ENCODE measurements at regions not wholly inside any gene's neighbourhood (a gene's known extent, or its start where the extent isn't known, plus 50 kb on each side); places are given as distances from the start of the nearest gene placed in this dataset.

DNA sequence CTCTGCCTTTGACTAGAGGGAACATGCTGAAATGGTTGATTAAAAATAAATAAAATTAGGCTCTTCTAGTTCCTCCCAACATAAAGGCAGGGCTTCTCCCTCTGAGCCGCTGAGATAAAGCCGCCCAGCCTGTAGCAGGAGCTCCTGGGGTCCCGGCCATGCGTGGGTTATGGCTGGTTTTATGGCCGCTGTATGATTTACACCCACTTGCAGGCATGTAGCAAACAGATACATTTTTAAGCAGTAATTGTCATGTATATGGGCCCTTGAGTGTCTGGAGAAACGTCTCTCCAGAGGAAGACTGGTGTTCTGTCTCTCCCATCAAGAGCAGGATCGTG is 201.0 kb upstream of the TNRC6C start:
- Histone ChIP-seq H3K9me3 (replicated peaks; ENCODE audit: control insufficient read depth, insufficient read depth, low read depth, low read length) (no peaks in the 10 kb centered on the region; the same call in 1 of the 2 replicates), H3K27ac (ENCODE audit: extremely low read depth, low read depth, low read length) (no peak overlapping the region), H3K36me3 (ENCODE audit: control insufficient read depth, insufficient read depth, low read length) (no peaks in the 10 kb centered on the region), H3K27me3 (ENCODE audit: control insufficient read depth in 2 of 2, insufficient read depth in 2 of 2, low read length in 2 of 2) (peaks cover 35 to 76% of the 10 kb centered on the region in 2 experiments), H2AFZ (ENCODE audit: low read depth, low read length) (no peak overlapping the region), H3K4me2 (ENCODE audit: insufficient read depth, low read length) (no peak overlapping the region), H3K9ac (ENCODE audit: insufficient read depth in 1 of 2, low read depth in 2 of 2, low read length in 2 of 2) (no peak overlapping the region), H3K9me1 (ENCODE audit: control insufficient read depth, insufficient read depth, low read length) (no peaks in the 10 kb centered on the region), H4K20me1 (replicated peaks; ENCODE audit: control insufficient read depth, insufficient read depth, low read length) (no peaks in the 10 kb centered on the region), H3K4me3 (no peak overlapping the region), H3K79me2 (ENCODE audit: control insufficient read depth, insufficient read depth, low read length) (no peaks in the 10 kb centered on the region), H3K4me1 (replicated peaks in 1 of 2; ENCODE audit: control insufficient read depth in 2 of 2, insufficient read depth in 2 of 2, low read length in 2 of 2) (no peaks in the 10 kb centered on the region; a peak in 1 of 5 replicates)
- DNase-seq (ENCODE audit: extremely low read depth in 1 of 4, low spot score in 3 of 4) (no peak), FAIRE-seq (no peak), ATAC-seq (no peak)
- ChIA-PET POLR2A (interaction anchor here (0.6 to 1.0 kb wide), 2 partner anchors 179 to 437 kb away, joined by 3 to 4 read pairs; no protein-coding TSS in a partner anchor), CTCF (ENCODE audit: low intra/inter-chr PET ratio) (no interaction called here)
- 2% methylated on average over 7 of the region's 7 CpGs for WGBS (ENCODE audit: insufficient coverage, low coverage, missing lambda C conversion rate)
- no TSS peak for BruUV-seq (replicated peaks)
- in situ Hi-C loops (cut with MboI) (no loop called here), intact Hi-C loops (cut with micrococcal nuclease) (no loop called here)
- no peak for TF ChIP-seq ZBTB8A (IDR thresholded peaks at IDR 0.05; ENCODE audit: partially characterized antibody)
- TF ChIP-seq SRSF1 (IDR thresholded peaks at IDR 0.05; ENCODE audit: low read depth, low read length), result no peak
- TF ChIP-seq, protein P1, sequence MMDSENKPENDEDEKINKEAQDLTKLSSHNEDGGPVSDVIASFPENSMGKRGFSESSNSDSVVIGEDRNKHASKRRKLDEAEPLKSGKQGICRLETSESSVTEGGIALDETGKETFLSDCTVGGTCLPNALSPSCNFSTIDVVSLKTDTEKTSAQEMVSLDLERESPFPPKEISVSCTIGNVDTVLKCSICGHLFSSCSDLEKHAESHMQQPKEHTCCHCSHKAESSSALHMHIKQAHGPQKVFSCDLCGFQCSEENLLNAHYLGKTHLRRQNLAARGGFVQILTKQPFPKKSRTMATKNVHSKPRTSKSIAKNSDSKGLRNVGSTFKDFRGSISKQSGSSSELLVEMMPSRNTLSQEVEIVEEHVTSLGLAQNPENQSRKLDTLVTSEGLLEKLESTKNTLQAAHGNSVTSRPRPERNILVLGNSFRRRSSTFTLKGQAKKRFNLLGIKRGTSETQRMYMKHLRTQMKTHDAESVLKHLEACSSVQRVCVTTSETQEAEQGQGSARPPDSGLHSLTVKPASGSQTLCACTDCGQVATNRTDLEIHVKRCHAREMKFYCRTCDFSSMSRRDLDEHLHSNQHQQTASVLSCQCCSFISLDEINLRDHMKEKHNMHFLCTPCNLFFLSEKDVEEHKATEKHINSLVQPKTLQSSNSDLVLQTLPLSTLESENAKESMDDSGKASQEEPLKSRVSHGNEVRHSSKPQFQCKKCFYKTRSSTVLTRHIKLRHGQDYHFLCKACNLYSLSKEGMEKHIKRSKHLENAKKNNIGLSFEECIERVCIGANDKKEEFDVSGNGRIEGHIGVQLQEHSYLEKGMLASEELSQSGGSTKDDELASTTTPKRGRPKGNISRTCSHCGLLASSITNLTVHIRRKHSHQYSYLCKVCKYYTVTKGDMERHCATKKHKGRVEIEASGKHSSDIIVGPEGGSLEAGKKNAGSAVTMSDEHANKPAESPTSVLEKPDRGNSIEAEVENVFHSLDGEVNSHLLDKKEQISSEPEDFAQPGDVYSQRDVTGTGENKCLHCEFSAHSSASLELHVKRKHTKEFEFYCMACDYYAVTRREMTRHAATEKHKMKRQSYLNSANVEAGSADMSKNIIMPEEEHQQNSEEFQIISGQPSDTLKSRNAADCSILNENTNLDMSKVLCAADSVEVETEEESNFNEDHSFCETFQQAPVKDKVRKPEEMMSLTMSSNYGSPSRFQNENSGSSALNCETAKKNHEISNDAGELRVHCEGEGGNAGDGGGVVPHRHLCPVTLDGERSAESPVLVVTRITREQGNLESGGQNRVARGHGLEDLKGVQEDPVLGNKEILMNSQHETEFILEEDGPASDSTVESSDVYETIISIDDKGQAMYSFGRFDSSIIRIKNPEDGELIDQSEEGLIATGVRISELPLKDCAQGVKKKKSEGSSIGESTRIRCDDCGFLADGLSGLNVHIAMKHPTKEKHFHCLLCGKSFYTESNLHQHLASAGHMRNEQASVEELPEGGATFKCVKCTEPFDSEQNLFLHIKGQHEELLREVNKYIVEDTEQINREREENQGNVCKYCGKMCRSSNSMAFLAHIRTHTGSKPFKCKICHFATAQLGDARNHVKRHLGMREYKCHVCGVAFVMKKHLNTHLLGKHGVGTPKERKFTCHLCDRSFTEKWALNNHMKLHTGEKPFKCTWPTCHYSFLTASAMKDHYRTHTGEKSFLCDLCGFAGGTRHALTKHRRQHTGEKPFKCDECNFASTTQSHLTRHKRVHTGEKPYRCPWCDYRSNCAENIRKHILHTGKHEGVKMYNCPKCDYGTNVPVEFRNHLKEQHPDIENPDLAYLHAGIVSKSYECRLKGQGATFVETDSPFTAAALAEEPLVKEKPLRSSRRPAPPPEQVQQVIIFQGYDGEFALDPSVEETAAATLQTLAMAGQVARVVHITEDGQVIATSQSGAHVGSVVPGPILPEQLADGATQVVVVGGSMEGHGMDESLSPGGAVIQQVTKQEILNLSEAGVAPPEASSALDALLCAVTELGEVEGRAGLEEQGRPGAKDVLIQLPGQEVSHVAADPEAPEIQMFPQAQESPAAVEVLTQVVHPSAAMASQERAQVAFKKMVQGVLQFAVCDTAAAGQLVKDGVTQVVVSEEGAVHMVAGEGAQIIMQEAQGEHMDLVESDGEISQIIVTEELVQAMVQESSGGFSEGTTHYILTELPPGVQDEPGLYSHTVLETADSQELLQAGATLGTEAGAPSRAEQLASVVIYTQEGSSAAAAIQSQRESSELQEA (IDR thresholded peaks at IDR 0.05; ENCODE audit: low read depth), result no peak
- no peak for TF ChIP-seq E2F4 (CRISPR knock-in tag; IDR thresholded peaks at IDR 0.05; ENCODE audit: low read depth)
- TF ChIP-seq, protein P2, sequence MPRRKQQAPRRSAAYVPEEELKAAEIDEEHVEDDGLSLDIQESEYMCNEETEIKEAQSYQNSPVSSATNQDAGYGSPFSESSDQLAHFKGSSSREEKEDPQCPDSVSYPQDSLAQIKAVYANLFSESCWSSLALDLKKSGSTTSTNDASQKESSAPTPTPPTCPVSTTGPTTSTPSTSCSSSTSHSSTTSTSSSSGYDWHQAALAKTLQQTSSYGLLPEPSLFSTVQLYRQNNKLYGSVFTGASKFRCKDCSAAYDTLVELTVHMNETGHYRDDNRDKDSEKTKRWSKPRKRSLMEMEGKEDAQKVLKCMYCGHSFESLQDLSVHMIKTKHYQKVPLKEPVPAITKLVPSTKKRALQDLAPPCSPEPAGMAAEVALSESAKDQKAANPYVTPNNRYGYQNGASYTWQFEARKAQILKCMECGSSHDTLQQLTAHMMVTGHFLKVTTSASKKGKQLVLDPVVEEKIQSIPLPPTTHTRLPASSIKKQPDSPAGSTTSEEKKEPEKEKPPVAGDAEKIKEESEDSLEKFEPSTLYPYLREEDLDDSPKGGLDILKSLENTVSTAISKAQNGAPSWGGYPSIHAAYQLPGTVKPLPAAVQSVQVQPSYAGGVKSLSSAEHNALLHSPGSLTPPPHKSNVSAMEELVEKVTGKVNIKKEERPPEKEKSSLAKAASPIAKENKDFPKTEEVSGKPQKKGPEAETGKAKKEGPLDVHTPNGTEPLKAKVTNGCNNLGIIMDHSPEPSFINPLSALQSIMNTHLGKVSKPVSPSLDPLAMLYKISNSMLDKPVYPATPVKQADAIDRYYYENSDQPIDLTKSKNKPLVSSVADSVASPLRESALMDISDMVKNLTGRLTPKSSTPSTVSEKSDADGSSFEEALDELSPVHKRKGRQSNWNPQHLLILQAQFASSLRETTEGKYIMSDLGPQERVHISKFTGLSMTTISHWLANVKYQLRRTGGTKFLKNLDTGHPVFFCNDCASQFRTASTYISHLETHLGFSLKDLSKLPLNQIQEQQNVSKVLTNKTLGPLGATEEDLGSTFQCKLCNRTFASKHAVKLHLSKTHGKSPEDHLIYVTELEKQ (CRISPR knock-in tag; IDR thresholded peaks at IDR 0.05), result no peak
- no peak for TF ChIP-seq BHLHE40 (IDR thresholded peaks at IDR 0.05; ENCODE audit: low read length)
- TF ChIP-seq MAFG (tag; conservative IDR thresholded peaks at IDR 0.05), result no peak
- TF ChIP-seq HNRNPH1 (optimal IDR thresholded peaks at IDR 0.05; ENCODE audit: low read depth, low read length), result no peak
- TF ChIP-seq XRCC5 (IDR thresholded peaks at IDR 0.05; ENCODE audit: low read depth, low read length), result no peak
- TF ChIP-seq CHD4 (IDR thresholded peaks at IDR 0.05; ENCODE audit: insufficient read depth, insufficient replicate concordance, low read depth, low read length, poor library complexity, severe bottlenecking), result no peak
